ENCODE measurements at regions not wholly inside any gene's neighbourhood (a gene's known extent, or its start where the extent isn't known, plus 50 kb on each side); places are given as distances from the start of the nearest gene placed in this dataset.
"Not testable (repeated sequence)": the region's sequence is repeated elsewhere in the genome, so short reads cannot be mapped to it uniquely, and the experiment has no call there.

DNA sequence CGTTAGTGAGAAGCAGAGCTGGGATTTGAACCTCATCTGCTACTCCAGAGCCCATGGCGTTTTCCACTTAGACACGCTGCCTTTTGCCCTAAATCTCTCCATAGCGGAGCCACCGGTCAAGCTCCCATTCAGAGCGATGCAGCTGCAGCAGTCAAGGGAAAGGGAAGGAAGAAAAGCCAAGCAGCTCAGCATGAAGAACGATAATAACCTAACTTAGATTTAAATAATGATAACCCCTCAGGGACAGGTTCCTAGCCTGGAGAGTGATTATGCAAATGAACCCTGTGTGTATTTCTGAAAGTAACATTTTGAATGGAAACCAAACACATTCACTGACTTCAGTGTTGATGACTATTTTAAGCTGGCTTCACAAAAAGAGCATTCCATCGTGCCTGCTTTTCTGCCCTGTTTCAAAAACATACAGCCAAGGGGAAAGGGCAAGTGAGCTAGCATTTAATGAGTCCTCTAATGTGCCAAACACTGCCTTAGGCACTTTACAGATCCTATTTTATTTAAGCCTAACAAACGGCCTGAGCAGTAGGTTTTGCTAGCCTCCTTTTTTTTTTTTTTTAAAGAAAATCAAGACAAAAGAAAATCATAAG is 798.3 kb downstream of the CDH8 start:
- DNase-seq = no peak
- ATAC-seq (ENCODE audit: poor library complexity) = no peak
- intact Hi-C loops (cut with DNase I) = no loop called here

DNA sequence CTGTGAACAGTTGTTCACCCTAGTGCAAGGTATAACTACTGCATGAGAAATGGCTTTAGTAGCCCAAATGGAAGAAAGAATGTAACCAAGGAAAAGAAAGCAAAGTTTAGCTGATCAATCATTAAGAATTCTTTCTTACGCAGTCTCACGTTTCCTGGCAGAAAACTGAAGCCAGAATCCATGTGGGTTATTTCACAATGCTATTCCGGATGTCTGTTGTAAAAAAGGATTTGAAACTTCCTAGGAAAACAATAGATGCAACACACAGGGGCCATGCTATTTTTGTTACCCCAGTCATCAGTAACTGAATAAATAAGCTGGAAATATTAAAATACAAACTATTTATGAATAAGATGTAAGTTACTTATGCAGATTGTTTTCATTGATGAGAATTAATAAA is 802.5 kb downstream of the CDH8 start:
- ATAC-seq (ENCODE audit: poor library complexity) (no peak), DNase-seq (no peak)
- intact Hi-C loops (cut with DNase I) = no loop called here

GRCh38 chr16:61228371-61228770 is 807.9 kb downstream of the CDH8 start:
- intact Hi-C loops (cut with DNase I) = no loop called here
- ATAC-seq (ENCODE audit: poor library complexity) (no peak), DNase-seq (no peak)

GRCh38 chr16:61215605-61216004 is 820.6 kb downstream of the CDH8 start:
- intact Hi-C loops (cut with DNase I) = no loop called here
- no peak for ATAC-seq (ENCODE audit: poor library complexity)

GRCh38 chr16:61214780-61215179 is 821.5 kb downstream of the CDH8 start:
- ATAC-seq (ENCODE audit: poor library complexity) (no peak), DNase-seq (no peak)

More at GRCh38 chr16:61215605-61216004, 820.6 kb downstream of the CDH8 start:
- no peak for DNase-seq

GRCh38 chr16:61210076-61210475 is 826.2 kb downstream of the CDH8 start:
- intact Hi-C loops (cut with DNase I) = no loop called here
- DNase-seq (no peak), ATAC-seq (ENCODE audit: poor library complexity) (no peak)

More at GRCh38 chr16:61214780-61215179, 821.5 kb downstream of the CDH8 start:
- intact Hi-C loops (cut with DNase I) = no loop called here

DNA sequence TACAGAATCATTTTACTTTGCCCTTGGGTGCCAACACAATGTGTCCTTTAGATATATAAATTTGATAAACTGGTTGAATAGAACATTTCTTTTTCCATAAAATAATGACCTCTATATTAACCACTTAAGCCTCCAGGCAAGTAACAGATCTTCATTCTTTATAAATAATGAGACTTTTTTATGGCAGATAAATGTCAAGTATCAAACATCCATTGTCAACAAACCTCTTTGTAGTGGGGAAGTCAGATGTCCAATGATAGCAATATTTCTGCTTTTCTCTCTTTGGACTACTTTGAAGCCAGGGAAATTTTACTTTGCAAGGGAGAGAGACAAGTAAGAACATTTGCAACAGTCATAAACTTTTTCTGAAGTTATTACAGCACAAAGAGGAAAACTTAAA is 841.2 kb downstream of the CDH8 start:
- DNase-seq = no peak
- intact Hi-C loops (cut with DNase I) = no loop called here
- ATAC-seq (ENCODE audit: poor library complexity) = no peak

DNA sequence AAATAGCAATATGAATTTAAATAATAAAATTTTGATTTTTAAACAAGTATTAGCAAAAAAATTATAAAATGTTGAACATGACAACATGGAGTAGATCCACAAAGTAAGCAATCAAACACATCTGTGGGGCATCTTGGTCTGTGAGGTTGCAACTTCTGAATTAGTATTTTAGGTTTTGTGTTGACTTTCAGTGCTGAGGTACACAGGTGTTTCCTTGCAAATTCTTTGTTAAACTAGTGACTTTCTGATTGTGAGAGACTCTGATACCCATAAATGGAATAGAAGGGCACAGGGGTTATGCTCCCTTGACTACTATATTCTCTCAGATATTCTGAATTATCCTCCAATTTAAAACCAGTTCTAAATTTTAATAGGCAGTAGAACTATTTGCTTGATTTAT is 841.7 kb downstream of the CDH8 start:
- DNase-seq = no peak
- ATAC-seq (ENCODE audit: poor library complexity) = no peak
- intact Hi-C loops (cut with DNase I) = no loop called here

DNA sequence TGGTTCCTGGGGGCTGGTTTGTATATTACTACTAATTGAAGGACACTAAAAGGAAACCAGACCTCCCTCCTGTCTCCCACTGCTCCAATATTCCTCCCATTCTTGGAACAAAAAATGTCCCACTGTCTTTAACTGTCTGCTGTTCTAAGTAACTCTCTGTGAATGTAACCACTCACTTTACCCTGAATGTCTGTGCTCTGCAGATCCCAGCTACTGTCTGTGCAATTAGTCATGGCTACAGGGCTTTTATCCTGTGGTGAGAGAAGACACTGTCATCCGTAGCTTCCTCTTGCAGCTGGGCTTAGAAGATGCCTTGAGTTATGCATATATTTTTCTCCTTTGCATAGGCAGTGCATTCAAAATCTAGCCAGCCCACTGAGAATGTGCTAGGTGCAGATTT is 853.8 kb downstream of the CDH8 start:
- ATAC-seq (ENCODE audit: poor library complexity) (no peak), DNase-seq (no peak)
- intact Hi-C loops (cut with DNase I) = no loop called here

DNA sequence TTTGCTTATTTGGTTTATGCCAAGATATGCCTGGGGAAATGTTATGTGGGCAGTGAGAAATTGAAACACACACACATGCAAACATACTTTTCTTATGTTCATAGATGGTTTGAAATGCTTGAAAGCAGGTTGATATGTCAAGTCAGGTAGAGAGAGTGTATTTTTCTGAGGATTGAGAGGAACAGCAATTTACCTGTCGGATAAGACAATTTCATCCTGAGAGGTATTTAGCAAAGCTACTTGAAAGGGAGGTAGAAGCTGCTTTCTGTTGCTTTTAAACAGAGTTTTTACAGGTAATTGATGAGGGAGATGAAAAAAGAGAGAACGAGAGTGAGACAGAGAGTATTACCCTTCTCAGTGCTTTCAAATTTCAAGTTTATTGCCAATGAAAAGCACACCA is 854.3 kb downstream of the CDH8 start:
- ATAC-seq (ENCODE audit: poor library complexity) (no peak), DNase-seq (no peak)
- intact Hi-C loops (cut with DNase I) = no loop called here

GRCh38 chr16:61179561-61179960 is 856.7 kb downstream of the CDH8 start:
- DNase-seq (no peak), ATAC-seq (ENCODE audit: poor library complexity) (no peak)
- intact Hi-C loops (cut with DNase I) = no loop called here

DNA sequence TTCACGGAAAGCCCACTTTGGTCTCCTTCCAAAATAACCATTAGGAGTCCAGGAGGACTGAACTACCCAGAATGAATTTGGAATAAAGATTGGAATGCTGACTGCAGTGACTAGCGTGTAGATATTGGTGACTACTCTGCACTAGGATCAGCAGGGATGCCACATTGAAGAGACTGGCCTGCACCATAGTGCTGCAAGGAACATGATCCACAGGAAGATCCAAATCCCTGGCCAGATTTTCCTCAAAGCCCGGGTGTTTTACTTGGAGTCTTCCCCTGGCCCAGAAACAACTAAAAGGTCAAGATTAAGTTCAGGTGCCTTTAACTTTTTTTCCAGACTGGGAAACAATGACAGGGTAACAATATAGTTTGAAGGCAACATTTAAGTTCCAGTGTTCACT is 870.4 kb downstream of the CDH8 start:
- DNase-seq (no peak), ATAC-seq (ENCODE audit: poor library complexity) (no peak)
- intact Hi-C loops (cut with DNase I) = no loop called here

DNA sequence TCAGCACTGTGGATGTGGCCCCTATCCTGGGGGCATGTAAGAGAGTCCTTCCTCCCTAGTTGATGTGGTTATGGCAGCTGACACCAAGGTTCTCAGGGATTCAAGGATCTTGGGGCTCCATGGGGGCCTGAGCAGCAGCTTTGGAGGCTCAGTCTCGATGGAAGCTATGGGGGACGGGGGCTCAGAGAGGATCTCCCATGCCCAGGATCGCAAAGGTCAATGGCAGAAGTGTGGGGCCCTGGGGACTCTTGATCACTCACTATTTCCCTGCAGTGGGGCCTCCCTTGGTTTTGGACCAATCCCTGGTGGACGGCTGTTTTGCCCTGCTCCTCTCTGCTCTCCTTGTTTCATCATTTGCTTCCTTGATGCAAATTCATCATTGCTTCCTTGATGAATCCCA is 885.9 kb downstream of the CDH8 start:
- ATAC-seq (ENCODE audit: poor library complexity) = no peak
- DNase-seq = no peak
- intact Hi-C loops (cut with DNase I) = no loop called here

- no peak for DNase-seq
- intact Hi-C loops (cut with DNase I) = no loop called here
- ATAC-seq (ENCODE audit: poor library complexity) = no peak
Observed at GRCh38 chr16:61149709-61150108, 886.5 kb downstream of the CDH8 start.

GRCh38 chr16:61148930-61149329 is 887.3 kb downstream of the CDH8 start:
- intact Hi-C loops (cut with DNase I) = no loop called here
- ATAC-seq (ENCODE audit: poor library complexity) (no peak), DNase-seq (peak; percentile 11)

GRCh38 chr16:61146429-61146828 is 889.8 kb downstream of the CDH8 start:
- intact Hi-C loops (cut with DNase I) = no loop called here
- no peak for DNase-seq
- ATAC-seq (ENCODE audit: poor library complexity) = no peak

GRCh38 chr16:61131447-61131846 is 904.8 kb downstream of the CDH8 start:
- DNase-seq (no peak), ATAC-seq (ENCODE audit: poor library complexity) (no peak)
- intact Hi-C loops (cut with DNase I) = no loop called here

DNA sequence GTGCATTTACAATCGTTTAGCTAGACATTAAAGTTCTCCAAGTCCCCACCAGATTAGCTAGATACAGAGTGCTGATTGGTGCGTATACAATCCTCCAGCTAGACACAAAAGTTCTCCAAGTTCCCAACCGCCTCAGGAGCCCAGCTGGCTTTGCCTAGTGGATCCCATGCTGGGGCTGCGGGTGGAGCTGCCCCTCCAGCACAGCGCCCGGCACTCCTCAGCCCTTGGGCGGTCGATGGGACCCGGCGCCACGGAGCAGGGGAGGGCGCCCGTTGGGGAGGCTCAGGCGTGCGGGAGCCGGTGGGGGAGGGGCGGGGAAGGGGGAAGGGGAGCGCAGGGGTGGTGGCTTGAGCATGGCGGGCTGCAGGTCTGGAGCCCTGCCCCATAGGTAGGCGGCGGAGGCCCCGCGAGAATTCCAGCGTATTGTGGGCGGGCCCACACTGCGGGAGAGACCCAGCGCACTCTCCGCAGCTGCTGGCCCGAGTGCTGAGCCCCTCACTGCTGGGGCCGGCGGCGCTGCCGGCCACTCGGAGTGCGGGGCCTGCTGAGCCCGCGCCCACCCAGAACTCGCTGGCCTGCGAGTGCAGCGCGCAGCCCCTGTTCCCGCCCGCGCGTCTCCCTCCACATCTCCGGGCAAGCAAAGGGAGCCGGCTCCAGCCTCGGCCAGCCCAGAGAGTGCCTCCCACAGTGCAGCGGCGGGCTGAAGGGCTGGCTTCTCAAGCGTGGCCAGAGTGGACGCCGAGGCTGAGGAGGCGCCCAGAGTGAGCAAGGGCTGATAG is 907.5 kb downstream of the CDH8 start:
- intact Hi-C loops (cut with DNase I) = no loop called here
- ATAC-seq (ENCODE audit: poor library complexity) (no peak), DNase-seq (peak; percentile 20)

GRCh38 chr16:61105544-61105943 is 930.7 kb downstream of the CDH8 start:
- intact Hi-C loops (cut with DNase I) = no loop called here
- DNase-seq = no peak
- ATAC-seq (ENCODE audit: poor library complexity) = no peak

GRCh38 chr16:61098505-61098904 is 937.7 kb downstream of the CDH8 start:
- ATAC-seq (ENCODE audit: poor library complexity) = no peak
- DNase-seq = no peak
- intact Hi-C loops (cut with DNase I) = no loop called here

- DNase-seq; ATAC-seq (ENCODE audit: poor library complexity); intact Hi-C loops (cut with DNase I): not testable (repeated sequence)
Observed at GRCh38 chr16:61091300-61091699, 944.9 kb downstream of the CDH8 start.

Data from Right ventricle myocardium superior (tissue), 1 donor.